HUES64 (cell line): ENCODE measurements at regions not wholly inside any gene's neighbourhood (a gene's known extent, or its start where the extent isn't known, plus 50 kb on each side); places are given as distances from the start of the nearest gene placed in this dataset.

Source experiments
- H3K27ac ChIP-seq: 2 replicates; pipeline ENCODE4 v1.7.0; 2013; ENCODE audit warnings: low read depth, low read length, inconsistent platforms
- H3K27me3 ChIP-seq: 2 replicates; pipeline ENCODE4 v1.6.1; 2013; ENCODE audit warnings: mild to moderate bottlenecking, low read length; ENCODE audit not compliant: insufficient read depth
- H3K36me3 ChIP-seq: 2 replicates; pipeline ENCODE4 v1.6.1; 2013; ENCODE audit warnings: mild to moderate bottlenecking, low read length; ENCODE audit not compliant: insufficient read depth
- H3K4me1 ChIP-seq: 2 replicates; pipeline ENCODE4 v1.6.1; 2013; ENCODE audit warnings: mild to moderate bottlenecking, low read length, moderate library complexity; ENCODE audit not compliant: insufficient read depth
- H3K4me3 ChIP-seq: 2 replicates; pipeline ENCODE4 v1.5.1; 2013; ENCODE audit warnings: mild to moderate bottlenecking, low read length, moderate library complexity
- H3K9ac ChIP-seq: 2 replicates; pipeline ENCODE4 v1.6.1; 2013; ENCODE audit warnings: mild to moderate bottlenecking, low read depth, low read length
- H3K9me3 ChIP-seq: 2 replicates; pipeline ENCODE4 v1.6.1; 2013; ENCODE audit warnings: low read depth, low read length; ENCODE audit not compliant: insufficient read depth
- WGBS: fragments of 150-250, 120-280 bp; methylation state at CpG from one replicate; pipeline ENCODE4 v1.1.7; 2013; ENCODE audit warnings: missing lambda C conversion rate; 5-methylcytosine and 5-hydroxymethylcytosine counted together

DNA sequence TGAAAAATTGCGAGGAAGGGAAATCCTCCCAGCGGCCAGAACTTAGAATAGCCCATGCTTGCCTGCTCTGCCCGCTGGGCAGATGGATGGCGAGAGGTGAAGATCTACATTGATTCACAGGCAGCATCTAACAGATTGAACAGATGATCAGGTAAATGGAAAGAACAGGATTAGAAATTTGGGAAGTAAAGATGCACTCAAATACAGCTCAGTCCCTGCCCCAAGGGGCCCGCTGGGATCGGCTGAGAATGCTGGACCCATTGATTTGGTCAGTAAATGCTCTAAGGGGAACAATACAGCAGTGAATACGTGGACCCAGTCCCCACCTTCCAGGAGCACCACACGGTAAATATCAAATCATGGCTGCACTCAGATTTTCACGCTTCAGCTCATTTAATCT is 248.2 kb downstream of the MATN1 start:
- peaks cover 3% of the 10 kb centered on the region for H3K9me3 ChIP-seq
- H3K36me3 ChIP-seq, result no peaks in the 10 kb centered on the region
- no peak overlapping the region for H3K27ac ChIP-seq
- H3K27me3 ChIP-seq, result no peaks in the 10 kb centered on the region
- H3K9ac ChIP-seq, result no peak overlapping the region
- no peaks in the 10 kb centered on the region for H3K4me1 ChIP-seq
- WGBS, result 93% methylated on average over 9 of the region's 9 CpGs
- no peak overlapping the region for H3K4me3 ChIP-seq

DNA sequence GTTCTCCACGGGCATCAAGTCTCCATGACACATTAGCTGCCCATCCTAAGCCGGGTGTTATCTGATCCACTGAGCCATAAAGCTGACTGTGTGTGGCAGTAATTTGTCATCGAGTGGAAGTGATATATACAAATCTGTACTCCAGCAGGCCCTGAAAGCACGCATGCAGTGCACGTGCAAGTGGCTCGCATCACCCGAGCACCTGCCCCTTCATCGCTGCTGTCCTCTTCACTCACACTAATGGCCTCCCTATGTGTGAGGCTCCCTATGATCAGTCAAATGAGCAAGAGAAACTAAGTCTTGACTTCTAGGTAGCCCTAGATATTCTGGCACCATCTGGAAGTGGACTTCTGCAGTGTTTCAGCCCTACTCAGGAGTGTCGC is 248.6 kb downstream of the MATN1 start:
- Histone ChIP-seq H3K4me1 (no peaks in the 10 kb centered on the region), H3K9me3 (no peaks in the 10 kb centered on the region), H3K27ac (no peak overlapping the region), H3K27me3 (no peaks in the 10 kb centered on the region), H3K36me3 (no peaks in the 10 kb centered on the region), H3K9ac (no peak overlapping the region), H3K4me3 (no peak overlapping the region)
- WGBS, result 91% methylated on average over 9 of the region's 9 CpGs

DNA sequence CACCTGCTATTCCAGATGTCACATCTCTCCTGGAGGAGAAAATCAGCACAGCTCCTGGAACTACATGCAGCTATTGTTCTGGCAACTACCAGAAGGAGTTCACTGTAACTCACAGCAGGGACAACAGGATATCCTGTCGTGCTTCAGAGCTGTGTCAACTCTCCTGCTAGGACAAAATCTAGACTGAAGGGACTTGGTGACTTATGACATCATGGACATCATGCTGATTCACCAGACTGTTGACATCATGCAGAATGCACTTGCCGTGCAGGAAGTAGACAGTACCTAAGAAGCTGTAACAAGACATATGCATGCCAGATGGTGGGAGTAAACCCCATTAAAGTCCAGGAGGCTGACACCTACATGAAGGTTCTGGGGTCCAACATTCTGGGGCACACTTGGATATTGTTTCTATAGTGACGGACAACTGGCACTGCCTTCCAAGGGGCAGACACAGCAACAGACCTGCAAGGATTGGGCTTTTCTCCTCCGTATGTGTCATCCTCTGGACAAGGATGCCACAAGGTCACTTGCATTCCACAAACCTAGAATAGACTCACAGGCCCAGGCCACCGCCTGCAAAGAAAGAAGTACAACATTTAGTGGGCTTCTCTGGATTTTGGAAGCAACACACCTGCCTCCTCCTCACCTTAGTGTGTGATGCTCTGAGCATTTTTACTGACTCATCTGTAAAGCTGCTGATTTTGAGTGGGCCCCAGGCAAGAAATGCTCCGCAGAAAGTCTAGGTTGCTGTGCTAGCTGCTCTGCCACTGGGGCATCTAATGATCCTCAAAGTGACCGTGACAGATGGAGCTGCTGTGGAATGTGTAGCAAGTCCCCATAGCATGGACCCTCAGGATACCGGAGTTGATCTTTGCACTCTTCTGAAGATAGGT is 249.2 kb downstream of the MATN1 start:
- Histone ChIP-seq H3K27ac (no peak overlapping the region), H3K9ac (no peak overlapping the region)
- WGBS, result 86% methylated on average over 8 of the region's 8 CpGs

GRCh38 chr1:30472526-30472925 is 250.9 kb downstream of the MATN1 start:
- no peak overlapping the region for H3K27ac ChIP-seq
- no peak overlapping the region for H3K4me3 ChIP-seq
- H3K9me3 ChIP-seq, result no peaks in the 10 kb centered on the region
- H3K4me1 ChIP-seq, result no peaks in the 10 kb centered on the region
- no peaks in the 10 kb centered on the region for H3K36me3 ChIP-seq
- no peaks in the 10 kb centered on the region for H3K27me3 ChIP-seq
- H3K9ac ChIP-seq, result no peak overlapping the region
- WGBS, result 95% methylated on average over 7 of the region's 7 CpGs

More for the DNA sequence above, 249.2 kb downstream of the MATN1 start:
- Histone ChIP-seq H3K4me3 (no peak overlapping the region), H3K27me3 (no peaks in the 10 kb centered on the region), H3K4me1 (no peaks in the 10 kb centered on the region), H3K36me3 (no peaks in the 10 kb centered on the region), H3K9me3 (no peaks in the 10 kb centered on the region)

GRCh38 chr1:30472009-30472408 is 251.4 kb downstream of the MATN1 start:
- no peaks in the 10 kb centered on the region for H3K4me1 ChIP-seq
- no peaks in the 10 kb centered on the region for H3K36me3 ChIP-seq
- no peak overlapping the region for H3K27ac ChIP-seq
- no peak overlapping the region for H3K9ac ChIP-seq
- WGBS, result 93% methylated on average over 4 of the region's 4 CpGs
- H3K27me3 ChIP-seq, result no peaks in the 10 kb centered on the region
- no peaks in the 10 kb centered on the region for H3K9me3 ChIP-seq
- no peak overlapping the region for H3K4me3 ChIP-seq

DNA sequence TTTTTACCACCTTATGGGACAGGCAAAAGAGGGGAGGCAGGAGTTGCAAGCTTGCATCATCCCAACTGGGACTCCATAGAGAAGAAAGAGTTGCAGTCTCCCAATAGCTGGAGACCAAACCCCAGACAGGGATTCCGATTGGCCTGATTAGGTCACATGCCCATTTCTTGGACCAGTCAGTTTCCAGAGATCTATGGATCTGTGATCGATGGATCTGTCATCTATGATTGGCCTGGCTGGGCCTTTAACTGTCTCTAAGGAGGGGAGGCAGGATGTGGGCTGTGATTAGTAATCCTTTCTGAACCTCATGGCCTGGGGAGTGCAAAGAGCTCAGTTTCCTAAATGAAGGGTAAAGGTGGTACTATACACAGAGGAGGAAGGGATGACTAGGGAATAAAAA is 252.1 kb downstream of the MATN1 start:
- no peak overlapping the region for H3K9ac ChIP-seq
- WGBS, result 91% methylated on average over 2 of the region's 2 CpGs

DNA sequence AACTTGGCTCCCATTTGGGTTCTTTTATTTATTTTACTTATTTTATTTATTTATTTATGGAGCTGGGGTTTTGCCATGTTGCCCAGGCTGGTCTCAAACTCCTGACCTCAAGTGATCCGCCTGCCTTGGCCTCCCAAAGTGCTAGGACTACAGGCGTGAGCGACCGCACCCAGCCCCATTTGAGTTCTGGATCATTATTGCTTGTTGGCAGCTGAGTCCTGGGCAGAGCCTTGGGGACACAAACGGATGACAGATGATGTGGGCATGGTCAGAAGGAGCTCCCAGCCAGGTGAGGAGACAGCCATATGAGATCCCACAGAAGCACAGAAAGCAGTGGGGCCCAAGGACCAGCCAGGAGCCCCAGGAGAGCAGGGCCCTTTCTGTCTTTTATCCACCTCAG is 254.0 kb downstream of the MATN1 start:
- no peaks in the 10 kb centered on the region for H3K27me3 ChIP-seq
- no peaks in the 10 kb centered on the region for H3K36me3 ChIP-seq
- H3K9me3 ChIP-seq, result no peaks in the 10 kb centered on the region
- H3K4me3 ChIP-seq, result no peak overlapping the region
- no peak overlapping the region for H3K27ac ChIP-seq
- H3K9ac ChIP-seq, result no peak overlapping the region
- 73% methylated on average over 5 of the region's 5 CpGs for WGBS
- no peaks in the 10 kb centered on the region for H3K4me1 ChIP-seq

More for the DNA sequence above, 252.1 kb downstream of the MATN1 start:
- H3K4me3 ChIP-seq, result no peak overlapping the region
- H3K36me3 ChIP-seq, result no peaks in the 10 kb centered on the region
- no peaks in the 10 kb centered on the region for H3K9me3 ChIP-seq
- H3K27me3 ChIP-seq, result no peaks in the 10 kb centered on the region
- no peak overlapping the region for H3K27ac ChIP-seq
- no peaks in the 10 kb centered on the region for H3K4me1 ChIP-seq

GRCh38 chr1:30467101-30467500 is 256.3 kb downstream of the MATN1 start:
- no peaks in the 10 kb centered on the region for H3K36me3 ChIP-seq
- H3K4me3 ChIP-seq, result no peak overlapping the region
- H3K9ac ChIP-seq, result no peak overlapping the region
- H3K4me1 ChIP-seq, result no peaks in the 10 kb centered on the region
- WGBS, result 93% methylated on average over 10 of the region's 10 CpGs
- no peaks in the 10 kb centered on the region for H3K27me3 ChIP-seq
- H3K9me3 ChIP-seq, result no peaks in the 10 kb centered on the region
- H3K27ac ChIP-seq, result no peak overlapping the region

- H3K4me3 ChIP-seq, result no peak overlapping the region
- WGBS, result 87% methylated on average over 3 of the region's 3 CpGs
Observed at GRCh38 chr1:30466610-30467009, 256.8 kb downstream of the MATN1 start.

DNA sequence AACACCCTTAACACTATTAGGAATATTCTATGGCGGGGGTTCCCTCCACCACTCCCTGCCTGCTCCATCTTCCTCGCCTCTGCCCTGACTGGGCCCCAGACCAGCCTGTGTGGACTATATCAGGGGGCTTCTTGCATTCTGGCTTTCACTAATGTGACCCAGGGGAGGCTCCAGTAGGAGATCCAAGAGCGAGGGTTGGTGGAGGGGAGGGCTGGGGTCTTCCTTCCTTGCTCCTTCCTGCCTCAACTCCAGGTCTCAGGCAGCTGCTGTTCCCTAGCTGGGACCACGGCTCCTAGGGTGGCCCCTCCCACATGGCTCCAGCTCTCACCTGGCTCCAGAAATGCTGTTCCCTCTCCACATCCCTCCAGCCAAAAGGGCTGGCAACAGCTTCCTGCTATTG is 257.4 kb downstream of the MATN1 start:
- H3K9ac ChIP-seq, result no peak overlapping the region
- no peaks in the 10 kb centered on the region for H3K4me1 ChIP-seq
- H3K27me3 ChIP-seq, result no peaks in the 10 kb centered on the region
- no peaks in the 10 kb centered on the region for H3K9me3 ChIP-seq
- no peaks in the 10 kb centered on the region for H3K36me3 ChIP-seq
- H3K27ac ChIP-seq, result no peak overlapping the region
- WGBS, result 88% methylated on average over 4 of the region's 4 CpGs
- no peak overlapping the region for H3K4me3 ChIP-seq

More at GRCh38 chr1:30466610-30467009, 256.8 kb downstream of the MATN1 start:
- no peak overlapping the region for H3K9ac ChIP-seq
- no peaks in the 10 kb centered on the region for H3K36me3 ChIP-seq
- H3K4me1 ChIP-seq, result no peaks in the 10 kb centered on the region
- no peaks in the 10 kb centered on the region for H3K27me3 ChIP-seq
- H3K27ac ChIP-seq, result no peak overlapping the region
- no peaks in the 10 kb centered on the region for H3K9me3 ChIP-seq

DNA sequence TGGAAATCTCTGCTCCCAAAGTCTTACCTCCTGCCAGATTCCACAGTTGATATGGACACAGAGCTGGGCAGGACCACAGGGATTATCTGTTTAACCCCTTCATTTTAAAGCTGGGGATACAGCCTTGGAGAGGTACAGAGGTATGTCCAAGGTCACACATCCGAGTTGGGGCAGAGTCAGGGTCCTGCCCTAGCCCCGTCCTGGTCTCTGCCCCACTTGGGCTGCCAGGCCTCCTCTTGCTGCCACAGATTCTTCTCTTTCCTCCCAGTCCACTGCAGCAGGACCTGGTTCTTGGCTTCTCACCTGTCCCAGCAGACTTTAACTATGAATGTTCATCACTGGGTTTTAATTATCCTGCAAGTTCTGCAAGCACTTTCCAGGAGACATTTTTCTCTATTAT is 258.3 kb downstream of the MATN1 start:
- Histone ChIP-seq H3K36me3 (no peaks in the 10 kb centered on the region), H3K9me3 (peaks cover 2% of the 10 kb centered on the region; the same call in 1 of the 2 replicates), H3K27me3 (no peaks in the 10 kb centered on the region), H3K9ac (no peak overlapping the region), H3K4me1 (no peaks in the 10 kb centered on the region), H3K27ac (no peak overlapping the region), H3K4me3 (no peak overlapping the region)
- WGBS, result 80% methylated on average over 2 of the region's 2 CpGs
